ENCODE measurements at regions not wholly inside any gene's neighbourhood (a gene's known extent, or its start where the extent isn't known, plus 50 kb on each side); places are given as distances from the start of the nearest gene placed in this dataset.

DNA sequence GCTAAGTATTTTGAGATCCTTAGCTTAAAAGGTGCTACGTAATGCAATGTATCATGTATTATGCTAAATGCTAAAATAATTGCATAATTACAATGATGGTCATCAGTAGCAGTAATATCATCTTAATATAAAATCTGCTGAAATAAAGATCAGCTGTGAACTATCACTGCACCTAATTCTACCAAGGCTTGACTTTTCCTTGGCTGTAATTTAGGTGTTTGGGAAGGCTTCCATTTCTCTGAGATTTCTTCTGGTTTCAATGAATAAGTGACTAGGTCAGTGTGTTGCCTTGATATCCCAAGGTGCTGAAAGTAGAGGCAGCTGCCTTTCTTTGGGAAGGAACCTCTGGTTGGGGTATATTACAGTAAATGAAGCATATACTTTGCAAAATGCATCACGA is 376.1 kb downstream of the STK39 start:
- TF ChIP-seq, protein P1, sequence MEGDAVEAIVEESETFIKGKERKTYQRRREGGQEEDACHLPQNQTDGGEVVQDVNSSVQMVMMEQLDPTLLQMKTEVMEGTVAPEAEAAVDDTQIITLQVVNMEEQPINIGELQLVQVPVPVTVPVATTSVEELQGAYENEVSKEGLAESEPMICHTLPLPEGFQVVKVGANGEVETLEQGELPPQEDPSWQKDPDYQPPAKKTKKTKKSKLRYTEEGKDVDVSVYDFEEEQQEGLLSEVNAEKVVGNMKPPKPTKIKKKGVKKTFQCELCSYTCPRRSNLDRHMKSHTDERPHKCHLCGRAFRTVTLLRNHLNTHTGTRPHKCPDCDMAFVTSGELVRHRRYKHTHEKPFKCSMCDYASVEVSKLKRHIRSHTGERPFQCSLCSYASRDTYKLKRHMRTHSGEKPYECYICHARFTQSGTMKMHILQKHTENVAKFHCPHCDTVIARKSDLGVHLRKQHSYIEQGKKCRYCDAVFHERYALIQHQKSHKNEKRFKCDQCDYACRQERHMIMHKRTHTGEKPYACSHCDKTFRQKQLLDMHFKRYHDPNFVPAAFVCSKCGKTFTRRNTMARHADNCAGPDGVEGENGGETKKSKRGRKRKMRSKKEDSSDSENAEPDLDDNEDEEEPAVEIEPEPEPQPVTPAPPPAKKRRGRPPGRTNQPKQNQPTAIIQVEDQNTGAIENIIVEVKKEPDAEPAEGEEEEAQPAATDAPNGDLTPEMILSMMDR (IDR thresholded peaks at IDR 0.05) = no peak
- TF ChIP-seq EP300 (IDR thresholded peaks at IDR 0.05) = no peak
